HG02973 (cell line): ENCODE measurements at regions not wholly inside any gene's neighbourhood (a gene's known extent, or its start where the extent isn't known, plus 50 kb on each side); places are given as distances from the start of the nearest gene placed in this dataset.
"Not testable (repeated sequence)": the region's sequence is repeated elsewhere in the genome, so short reads cannot be mapped to it uniquely, and the experiment has no call there.

Experiments used
- ATAC-seq: cut with Tn5 transposase; IDR thresholded peaks from one replicate; pipeline ENCODE4 v1.9.1; 2021; ENCODE audit warnings: moderate library complexity; ENCODE audit not compliant: unreplicated experiment

DNA sequence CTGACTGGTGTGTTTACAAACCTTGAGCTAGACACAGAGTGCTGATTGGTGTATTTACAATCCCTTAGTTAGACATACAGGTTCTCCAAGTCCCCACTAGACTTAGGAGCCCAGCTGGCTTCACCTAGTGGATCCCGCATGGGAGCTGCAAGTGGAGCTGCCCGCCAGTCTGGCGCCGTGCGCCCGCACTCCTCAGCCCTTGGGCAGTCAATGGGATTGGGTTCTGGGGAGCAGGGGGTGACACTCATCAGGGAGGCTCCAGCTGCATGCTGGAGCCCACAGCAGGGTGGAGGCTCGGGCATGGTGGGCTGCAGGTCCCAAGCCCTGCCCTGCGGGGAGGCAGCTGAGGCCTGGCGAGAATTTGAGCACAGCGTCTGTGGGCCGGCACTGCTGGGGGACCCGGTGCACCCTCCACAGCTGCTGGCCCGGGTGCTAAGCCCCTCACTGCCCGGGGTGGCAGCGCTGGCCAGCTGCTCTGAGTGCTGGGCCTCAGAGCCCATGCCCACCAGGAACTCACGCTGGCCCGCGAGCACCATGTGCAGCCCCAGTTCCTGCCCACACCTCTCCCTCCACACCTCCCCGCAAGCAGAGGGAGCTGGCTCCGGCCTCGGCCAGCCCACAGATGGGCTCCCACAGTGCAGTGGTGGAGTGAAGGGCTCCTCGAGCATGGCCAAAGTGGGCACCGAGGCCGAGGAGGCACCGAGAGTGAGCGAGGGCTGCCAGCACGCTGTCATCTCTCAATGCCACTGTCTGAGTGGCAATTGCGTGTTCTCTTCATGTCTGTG is 290.6 kb upstream of the RGPD4 start:
- ATAC-seq, result not testable (repeated sequence)

- no peak for ATAC-seq
Observed at GRCh38 chr2:107542314-107542740, 284.4 kb upstream of the RGPD4 start.

- no peak for ATAC-seq
Observed at GRCh38 chr2:107543793-107544192, 282.9 kb upstream of the RGPD4 start.

- no peak for ATAC-seq
Observed at GRCh38 chr2:107545066-107545465, 281.6 kb upstream of the RGPD4 start.

DNA sequence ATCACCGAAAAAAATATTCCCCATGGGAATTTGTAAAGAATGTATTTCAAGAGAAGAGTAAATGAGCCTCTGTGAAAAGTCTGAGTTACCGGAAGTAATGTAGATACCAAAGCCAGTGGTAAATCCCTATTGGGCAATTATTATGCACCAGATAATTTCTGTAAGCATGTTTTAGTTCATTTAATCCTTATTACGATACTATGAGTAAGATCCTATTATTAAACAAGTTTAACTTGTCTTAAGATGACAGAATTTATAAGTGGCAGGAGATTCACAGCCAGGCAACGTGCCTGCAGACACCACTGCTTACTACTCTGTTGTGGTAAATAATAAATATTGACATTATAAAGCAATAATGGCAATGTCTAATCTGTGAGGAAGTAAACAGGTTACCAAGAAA is 280.8 kb upstream of the RGPD4 start:
- ATAC-seq, result no peak

- no peak for ATAC-seq
Observed at GRCh38 chr2:107548216-107548615, 278.5 kb upstream of the RGPD4 start.

- ATAC-seq, result no peak
Observed at GRCh38 chr2:107553046-107553445, 273.6 kb upstream of the RGPD4 start.

DNA sequence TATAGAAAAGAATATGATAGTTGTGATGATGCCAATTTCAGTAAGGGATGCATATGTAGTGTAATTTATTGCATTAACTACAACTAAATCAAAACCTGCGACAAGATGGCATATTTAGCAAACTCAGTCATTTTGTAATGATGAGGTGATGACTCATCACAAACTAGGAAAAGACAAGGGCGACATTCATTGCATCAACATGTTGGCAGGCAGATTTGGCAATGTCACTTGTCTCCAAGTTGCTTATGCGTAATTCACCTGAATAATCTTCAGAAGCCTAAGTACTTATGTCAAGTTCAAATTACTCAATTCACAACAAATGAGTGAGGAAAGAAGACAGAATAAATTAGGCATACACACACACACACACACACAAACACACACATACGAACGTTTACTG is 273.2 kb upstream of the RGPD4 start:
- ATAC-seq, result no peak

DNA sequence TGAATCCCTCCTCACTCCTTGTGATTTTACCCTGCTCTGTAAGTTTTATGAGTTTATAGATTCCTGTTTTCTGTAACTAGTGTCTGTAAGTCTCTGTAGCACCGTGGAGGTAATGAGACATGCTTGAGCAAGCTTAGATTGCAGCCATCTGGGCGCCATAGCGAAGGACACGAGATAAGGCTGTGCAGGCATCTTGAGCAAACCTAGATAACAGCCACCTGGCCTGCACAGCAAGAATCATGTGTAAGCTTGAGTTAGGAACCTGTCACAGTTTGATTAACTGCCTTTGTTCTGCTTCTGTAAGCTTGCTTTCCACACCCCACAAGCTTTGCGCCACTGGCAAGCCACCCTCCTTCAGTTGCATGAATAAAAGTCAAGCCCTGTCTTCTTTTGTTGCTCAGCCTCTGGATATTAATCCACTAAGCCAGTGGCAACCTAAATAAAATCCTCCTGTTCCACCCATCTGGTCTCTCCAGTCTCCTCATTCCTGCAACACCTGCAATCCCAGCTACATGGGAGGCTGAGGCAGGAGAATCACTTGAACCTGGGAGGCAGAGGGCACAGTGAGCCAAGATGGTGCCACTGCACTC is 270.6 kb upstream of the RGPD4 start:
- no peak for ATAC-seq

GRCh38 chr2:107558295-107558694 is 268.4 kb upstream of the RGPD4 start:
- no peak for ATAC-seq

DNA sequence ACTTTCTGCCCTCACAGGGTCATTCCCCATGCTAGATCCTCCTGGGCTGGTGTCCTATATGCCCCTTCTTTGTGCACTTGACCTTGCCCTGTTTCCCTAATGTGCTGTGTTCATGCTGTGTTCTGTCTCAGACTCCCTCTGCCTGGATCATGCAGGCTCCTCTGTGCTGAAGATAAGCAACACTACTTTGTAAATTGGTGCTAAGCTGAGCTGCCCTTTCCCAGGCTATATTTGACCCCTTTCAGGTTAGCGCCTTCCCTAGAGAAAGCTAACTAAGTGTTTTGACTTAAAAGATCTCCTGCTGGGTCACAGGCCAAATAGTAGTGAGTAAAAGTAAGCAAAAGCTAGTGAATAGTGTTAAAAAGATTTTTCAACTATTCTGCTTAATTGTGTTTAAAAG is 257.2 kb upstream of the RGPD4 start:
- ATAC-seq, result no peak

DNA sequence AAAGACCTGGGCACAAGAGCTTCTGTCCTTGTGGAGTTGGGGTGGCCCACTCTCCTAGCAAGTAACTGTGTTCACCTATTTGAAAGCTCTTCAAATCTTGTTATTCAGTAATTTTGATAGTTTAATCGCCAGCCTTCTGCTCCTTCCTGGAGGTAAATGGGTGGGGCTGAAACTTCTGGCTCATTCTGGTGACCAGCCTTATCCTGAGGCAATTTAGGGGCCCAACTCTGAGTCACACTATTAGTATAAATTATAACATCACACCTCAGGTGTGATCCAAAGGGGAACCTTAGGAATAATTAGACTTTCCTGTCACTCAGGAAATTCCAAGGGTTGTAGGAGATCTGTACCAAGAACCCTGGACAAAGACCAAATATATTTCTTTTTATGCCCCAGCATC is 255.8 kb upstream of the RGPD4 start:
- no peak for ATAC-seq

DNA sequence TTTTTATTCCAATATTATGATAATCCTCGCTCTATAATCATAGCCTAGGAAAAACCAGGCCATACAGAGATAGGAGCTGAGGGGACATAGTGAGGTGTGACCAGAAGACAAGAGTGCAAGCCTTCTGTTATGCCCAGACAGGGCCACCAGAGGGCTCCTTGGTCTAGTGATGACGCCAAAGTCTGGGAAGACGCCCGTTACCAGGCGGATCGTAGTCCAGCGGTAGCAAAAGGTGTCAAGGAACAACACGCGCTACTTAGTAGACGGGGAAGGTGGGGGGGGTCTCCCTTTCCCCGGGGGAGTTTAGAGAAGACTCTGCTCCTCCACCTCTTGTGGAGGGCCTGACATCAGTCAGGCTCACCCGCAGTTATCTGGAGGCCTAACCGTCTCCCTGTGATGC is 253.8 kb upstream of the RGPD4 start:
- ATAC-seq, result not testable (repeated sequence)

- no peak for ATAC-seq
Observed at GRCh38 chr2:107576991-107577390, 249.7 kb upstream of the RGPD4 start.

GRCh38 chr2:107582487-107582886 is 244.2 kb upstream of the RGPD4 start:
- no peak for ATAC-seq

DNA sequence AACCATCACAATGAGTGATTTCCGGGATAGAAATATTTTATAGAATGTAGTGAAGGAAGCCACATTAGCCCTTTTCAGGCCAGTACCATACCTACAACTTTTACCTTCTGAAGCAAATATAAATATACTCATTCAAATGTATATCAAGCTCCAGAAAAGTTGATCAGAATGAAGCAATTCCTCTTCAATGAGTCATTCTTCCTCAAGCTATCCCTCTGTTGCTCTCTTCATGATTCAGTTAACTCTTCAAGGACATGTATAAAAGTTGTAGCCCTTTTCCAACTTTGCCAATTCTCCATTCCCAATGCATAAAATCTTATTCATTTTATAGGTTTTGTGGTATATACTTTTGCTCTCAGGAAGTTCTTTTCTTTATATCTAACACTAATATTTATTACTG is 242.1 kb upstream of the RGPD4 start:
- no peak for ATAC-seq

GRCh38 chr2:107585851-107586250 is 240.8 kb upstream of the RGPD4 start:
- no peak for ATAC-seq

DNA sequence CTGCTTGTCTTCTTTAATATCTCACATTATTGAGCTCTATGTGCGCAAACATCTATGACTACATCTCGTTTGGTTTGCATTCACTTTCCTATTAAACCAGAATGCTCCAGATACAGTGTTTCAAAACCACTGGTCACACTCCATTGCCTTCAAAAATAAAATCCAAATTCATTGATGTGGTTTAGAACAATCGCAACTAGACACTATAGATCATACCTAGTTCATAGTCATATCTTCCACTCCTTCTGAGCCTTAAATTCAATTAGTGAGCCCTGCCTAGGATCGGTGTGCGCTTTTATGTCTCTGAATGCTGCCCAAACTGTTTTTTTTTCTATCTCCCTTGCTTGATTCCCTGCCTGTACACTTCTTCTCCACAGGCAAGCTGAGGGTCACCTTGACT is 238.5 kb upstream of the RGPD4 start:
- no peak for ATAC-seq

DNA sequence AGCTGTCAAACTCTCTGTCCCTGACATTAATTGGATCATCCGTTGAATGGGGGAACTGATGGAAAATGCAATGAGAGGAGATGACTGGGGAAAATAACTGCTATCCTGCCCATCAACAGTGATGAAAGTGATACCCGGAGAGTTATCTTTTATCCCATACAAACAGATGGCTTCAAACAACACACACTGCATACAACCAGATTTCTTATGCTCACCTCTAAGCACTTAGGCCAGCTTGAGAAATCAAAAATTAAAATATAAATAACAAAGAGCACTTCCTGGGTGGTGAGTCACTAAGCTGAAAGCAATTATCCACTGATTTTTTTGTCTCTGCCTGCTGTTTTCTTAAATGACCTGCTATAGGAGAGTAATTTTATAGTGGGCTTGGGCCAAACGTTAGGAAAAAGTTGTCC is 237.6 kb upstream of the RGPD4 start:
- ATAC-seq, result no peak

GRCh38 chr2:107591561-107592279 is 235.0 kb upstream of the RGPD4 start:
- no peak for ATAC-seq

DNA sequence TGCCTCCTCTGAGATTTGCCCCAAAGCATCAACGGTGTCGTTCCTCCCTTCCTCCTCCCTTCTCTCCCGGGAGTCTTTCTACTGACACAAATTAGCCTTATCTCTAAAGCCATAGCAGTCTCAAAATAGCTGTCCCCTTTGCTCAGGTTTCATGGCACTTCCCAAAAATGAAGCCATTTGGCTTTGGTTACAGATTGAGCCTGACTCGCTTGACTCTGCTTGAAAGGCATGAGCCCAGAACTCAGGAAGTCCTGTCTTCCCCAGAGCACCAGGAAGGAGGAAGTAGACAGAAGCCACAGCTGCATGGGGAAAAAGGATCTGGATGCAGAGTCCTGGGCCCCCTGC is 234.4 kb upstream of the RGPD4 start:
- ATAC-seq, result no peak

DNA sequence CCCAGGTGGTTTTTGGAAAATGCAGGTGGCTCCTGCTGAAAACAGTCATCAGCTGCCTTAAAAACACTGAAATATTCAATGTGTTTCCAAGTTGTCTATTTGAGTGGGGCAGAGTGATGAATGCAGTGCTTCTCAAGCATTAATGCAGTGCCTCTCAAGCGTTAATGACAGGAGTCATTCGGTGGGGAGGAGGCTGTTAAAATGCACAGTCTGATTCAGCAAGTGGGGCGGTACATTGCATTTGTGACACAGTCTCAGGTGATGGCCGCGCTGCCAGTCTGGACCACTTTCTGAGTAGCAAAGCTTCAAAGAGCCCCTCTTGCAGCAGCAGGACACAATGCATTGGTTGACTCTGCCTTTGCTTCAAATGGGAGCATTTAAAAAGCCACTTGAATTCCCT is 231.4 kb upstream of the RGPD4 start:
- no peak for ATAC-seq
